Activated CD4-positive, alpha-beta memory T cell treated with anti-CD3 and anti-CD28 coated beads, Interleukin-2, amount 10 ng/mL, durations not matched to agents 7 days and 5 days (primary cell): ENCODE measurements at regions not wholly inside any gene's neighbourhood (a gene's known extent, or its start where the extent isn't known, plus 50 kb on each side); places are given as distances from the start of the nearest gene placed in this dataset.
"Not testable (repeated sequence)": the region's sequence is repeated elsewhere in the genome, so short reads cannot be mapped to it uniquely, and the experiment has no call there.

Source experiments
- CTCF ChIA-PET: fragments of 350-600 bp; sonication (Branson Sonifier 250); formaldehyde crosslinking; loops from one replicate; lab custom pipeline; 2021; ENCODE audit warnings: antibody characterized with exemption, inconsistent platforms; lab: Charles Lee
- POLR2A ChIA-PET: fragments of 350-600 bp; sonication (Branson Sonifier 250); formaldehyde crosslinking; loops from one replicate; lab custom pipeline; 2021; ENCODE audit warnings: antibody characterized with exemption; lab: Charles Lee
- DNase-seq: peaks from one replicate; pipeline ENCODE4 v3.0.0-alpha.2; 2020
- H3K27ac Mint-ChIP-seq: one replicate; pipeline ENCODE4 v1.8.0; 2021; ENCODE audit warnings: mild to moderate bottlenecking, mixed read lengths
- H3K27me3 Mint-ChIP-seq: one replicate; pipeline ENCODE4 v1.8.0; 2021; ENCODE audit warnings: mixed read lengths
- H3K36me3 Mint-ChIP-seq: one replicate; pipeline ENCODE4 v1.8.0; 2021; ENCODE audit warnings: low read depth, mixed read lengths
- H3K4me1 Mint-ChIP-seq: one replicate; pipeline ENCODE4 v1.8.0; 2021; ENCODE audit warnings: mixed read lengths
- H3K4me3 Mint-ChIP-seq: one replicate; pipeline ENCODE4 v1.8.0; 2021; ENCODE audit warnings: mild to moderate bottlenecking, mixed read lengths
- H3K9me3 Mint-ChIP-seq: one replicate; pipeline ENCODE4 v1.8.0; 2021; ENCODE audit warnings: mixed read lengths

GRCh38 chr5:98333921-98334320 is 439.5 kb upstream of the RGMB start:
- DNase-seq = no peak
- POLR2A ChIA-PET = no interaction called here
- H3K36me3 Mint-ChIP-seq = no peaks in the 10 kb centered on the region
- H3K27me3 Mint-ChIP-seq = no peaks in the 10 kb centered on the region
- no peak overlapping the region for H3K4me3 Mint-ChIP-seq
- H3K9me3 Mint-ChIP-seq = no peaks in the 10 kb centered on the region
- no peak overlapping the region for H3K27ac Mint-ChIP-seq
- CTCF ChIA-PET = no interaction called here
- H3K4me1 Mint-ChIP-seq = no peaks in the 10 kb centered on the region

- no peak for DNase-seq
- Mint-ChIP-seq H3K36me3 (no peaks in the 10 kb centered on the region), H3K4me3 (no peak overlapping the region), H3K9me3 (no peaks in the 10 kb centered on the region), H3K27me3 (no peaks in the 10 kb centered on the region), H3K4me1 (no peaks in the 10 kb centered on the region), H3K27ac (no peak overlapping the region)
- ChIA-PET CTCF (no interaction called here), POLR2A (no interaction called here)
These were observed 438.5 kb upstream of the RGMB start for GRCh38 chr5:98334946-98335345.

- no peak overlapping the region for H3K27ac Mint-ChIP-seq
- no peaks in the 10 kb centered on the region for H3K27me3 Mint-ChIP-seq
- DNase-seq = no peak
- no peaks in the 10 kb centered on the region for H3K4me1 Mint-ChIP-seq
- CTCF ChIA-PET = no interaction called here
- H3K9me3 Mint-ChIP-seq = no peaks in the 10 kb centered on the region
- no peak overlapping the region for H3K4me3 Mint-ChIP-seq
- no peaks in the 10 kb centered on the region for H3K36me3 Mint-ChIP-seq
- POLR2A ChIA-PET = no interaction called here
These were observed 434.2 kb upstream of the RGMB start for GRCh38 chr5:98339141-98339848.

GRCh38 chr5:98341038-98342032 is 432.1 kb upstream of the RGMB start:
- no peak overlapping the region for H3K27ac Mint-ChIP-seq
- no peak overlapping the region for H3K4me3 Mint-ChIP-seq
- POLR2A ChIA-PET = no interaction called here
- CTCF ChIA-PET = interaction anchor here (1.0 kb wide), 1 partner anchor 8 kb away, joined by 4 read pairs; no protein-coding TSS in a partner anchor
- H3K36me3 Mint-ChIP-seq = no peaks in the 10 kb centered on the region
- no peak for DNase-seq
- H3K27me3 Mint-ChIP-seq = no peaks in the 10 kb centered on the region
- no peaks in the 10 kb centered on the region for H3K4me1 Mint-ChIP-seq
- no peaks in the 10 kb centered on the region for H3K9me3 Mint-ChIP-seq

GRCh38 chr5:98342958-98343660 is 430.4 kb upstream of the RGMB start:
- DNase-seq, H3K27ac Mint-ChIP-seq, H3K4me1 Mint-ChIP-seq, H3K9me3 Mint-ChIP-seq, H3K27me3 Mint-ChIP-seq, POLR2A ChIA-PET, CTCF ChIA-PET, H3K36me3 Mint-ChIP-seq, H3K4me3 Mint-ChIP-seq: not testable (repeated sequence)

GRCh38 chr5:98349251-98349989 is 424.0 kb upstream of the RGMB start:
- no peaks in the 10 kb centered on the region for H3K27me3 Mint-ChIP-seq
- CTCF ChIA-PET = interaction anchor here (0.9 kb wide), 1 partner anchor 9 kb away, joined by 4 read pairs; no protein-coding TSS in a partner anchor
- no peak overlapping the region for H3K27ac Mint-ChIP-seq
- H3K9me3 Mint-ChIP-seq = peaks cover 6% of the 10 kb centered on the region
- POLR2A ChIA-PET = no interaction called here
- H3K4me3 Mint-ChIP-seq = no peak overlapping the region
- no peaks in the 10 kb centered on the region for H3K36me3 Mint-ChIP-seq
- no peak for DNase-seq
- H3K4me1 Mint-ChIP-seq = no peaks in the 10 kb centered on the region

GRCh38 chr5:98349990-98350365 is 423.5 kb upstream of the RGMB start:
- no peaks in the 10 kb centered on the region for H3K27me3 Mint-ChIP-seq
- H3K4me3 Mint-ChIP-seq = no peak overlapping the region
- H3K4me1 Mint-ChIP-seq = no peaks in the 10 kb centered on the region
- no peak for DNase-seq
- ChIA-PET POLR2A (no interaction called here), CTCF (no interaction called here)
- no peak overlapping the region for H3K27ac Mint-ChIP-seq
- H3K36me3 Mint-ChIP-seq = no peaks in the 10 kb centered on the region
- H3K9me3 Mint-ChIP-seq = peaks cover 6% of the 10 kb centered on the region

- Mint-ChIP-seq H3K9me3 (peaks cover 4% of the 10 kb centered on the region), H3K36me3 (no peaks in the 10 kb centered on the region), H3K27ac (no peak overlapping the region), H3K4me1 (no peaks in the 10 kb centered on the region), H3K4me3 (no peak overlapping the region), H3K27me3 (no peaks in the 10 kb centered on the region)
- no peak for DNase-seq
- ChIA-PET POLR2A (no interaction called here), CTCF (no interaction called here)
These were observed 418.5 kb upstream of the RGMB start for GRCh38 chr5:98354922-98355321.

GRCh38 chr5:98360548-98360947 is 412.9 kb upstream of the RGMB start:
- ChIA-PET POLR2A (no interaction called here), CTCF (no interaction called here)
- Mint-ChIP-seq H3K9me3 (no peaks in the 10 kb centered on the region), H3K4me1 (no peaks in the 10 kb centered on the region), H3K27ac (no peak overlapping the region), H3K4me3 (no peak overlapping the region), H3K27me3 (no peaks in the 10 kb centered on the region), H3K36me3 (no peaks in the 10 kb centered on the region)
- DNase-seq = no peak

- Mint-ChIP-seq H3K9me3 (no peaks in the 10 kb centered on the region), H3K4me1 (no peaks in the 10 kb centered on the region), H3K27me3 (no peaks in the 10 kb centered on the region), H3K27ac (no peak overlapping the region), H3K4me3 (no peak overlapping the region), H3K36me3 (no peaks in the 10 kb centered on the region)
- ChIA-PET POLR2A (no interaction called here), CTCF (no interaction called here)
- no peak for DNase-seq
These were observed 410.3 kb upstream of the RGMB start for GRCh38 chr5:98363157-98363556.

GRCh38 chr5:98364549-98364948 is 408.9 kb upstream of the RGMB start:
- Mint-ChIP-seq H3K36me3 (no peaks in the 10 kb centered on the region), H3K27ac (no peak overlapping the region), H3K4me1 (no peaks in the 10 kb centered on the region), H3K9me3 (no peaks in the 10 kb centered on the region), H3K4me3 (no peak overlapping the region), H3K27me3 (no peaks in the 10 kb centered on the region)
- POLR2A ChIA-PET = no interaction called here
- CTCF ChIA-PET = no interaction called here
- no peak for DNase-seq

- Mint-ChIP-seq H3K4me1 (no peaks in the 10 kb centered on the region), H3K4me3 (no peak overlapping the region), H3K36me3 (no peaks in the 10 kb centered on the region), H3K9me3 (no peaks in the 10 kb centered on the region), H3K27me3 (no peaks in the 10 kb centered on the region), H3K27ac (no peak overlapping the region)
- DNase-seq = no peak
- ChIA-PET CTCF (no interaction called here), POLR2A (no interaction called here)
These were observed 408.3 kb upstream of the RGMB start for GRCh38 chr5:98365126-98365525.

GRCh38 chr5:98368141-98368540 is 405.3 kb upstream of the RGMB start:
- no peaks in the 10 kb centered on the region for H3K36me3 Mint-ChIP-seq
- no peak overlapping the region for H3K27ac Mint-ChIP-seq

More at GRCh38 chr5:98368141-98368540, 405.3 kb upstream of the RGMB start:
- ChIA-PET CTCF (no interaction called here), POLR2A (no interaction called here)
- H3K4me3 Mint-ChIP-seq = no peak overlapping the region
- H3K9me3 Mint-ChIP-seq = no peaks in the 10 kb centered on the region
- no peak for DNase-seq
- no peaks in the 10 kb centered on the region for H3K27me3 Mint-ChIP-seq
- H3K4me1 Mint-ChIP-seq = no peaks in the 10 kb centered on the region
